Islet of Langerhans (tissue), 1 donor: ENCODE measurements at regions not wholly inside any gene's neighbourhood (a gene's known extent, or its start where the extent isn't known, plus 50 kb on each side); places are given as distances from the start of the nearest gene placed in this dataset.

Experiments used
- FAIRE-seq: peaks from one replicate; lab custom pipeline; 2011; peaks lifted over from hg19 to GRCh38; lab: Jason Lieb, UNC

- FAIRE-seq = no peak
Measured at GRCh38 chr7:46809886-46810285, 772.0 kb downstream of the TNS3 start.

GRCh38 chr7:46806856-46807255 is 775.1 kb downstream of the TNS3 start:
- no peak for FAIRE-seq

- no peak for FAIRE-seq
Measured at GRCh38 chr7:46802479-46802878, 779.4 kb downstream of the TNS3 start.

- no peak for FAIRE-seq
Measured at GRCh38 chr7:46791188-46791587, 790.7 kb downstream of the TNS3 start.

- FAIRE-seq = no peak
Measured at GRCh38 chr7:46786995-46787394, 794.9 kb downstream of the TNS3 start.

- no peak for FAIRE-seq
Measured at GRCh38 chr7:46786221-46786954, 795.5 kb downstream of the TNS3 start.

GRCh38 chr7:46784732-46785131 is 797.2 kb downstream of the TNS3 start:
- no peak for FAIRE-seq

GRCh38 chr7:46781901-46782439 is 799.9 kb downstream of the TNS3 start:
- no peak for FAIRE-seq

- no peak for FAIRE-seq
Measured at GRCh38 chr7:46776790-46777189, 805.1 kb downstream of the TNS3 start.

GRCh38 chr7:46775776-46776175 is 806.1 kb downstream of the TNS3 start:
- FAIRE-seq = no peak

GRCh38 chr7:46775020-46775419 is 806.9 kb downstream of the TNS3 start:
- no peak for FAIRE-seq

- no peak for FAIRE-seq
Measured at GRCh38 chr7:46774515-46774914, 807.4 kb downstream of the TNS3 start.

GRCh38 chr7:46772776-46773175 is 809.1 kb downstream of the TNS3 start:
- FAIRE-seq = no peak

GRCh38 chr7:46767071-46767470 is 814.8 kb downstream of the TNS3 start:
- FAIRE-seq = no peak

GRCh38 chr7:46764100-46764936 is 817.6 kb downstream of the TNS3 start:
- peak; percentile 38 for FAIRE-seq

- FAIRE-seq = no peak
Measured at GRCh38 chr7:46763344-46763743, 818.6 kb downstream of the TNS3 start.

GRCh38 chr7:46759711-46760480 is 822.0 kb downstream of the TNS3 start:
- FAIRE-seq = no peak

- no peak for FAIRE-seq
Measured at GRCh38 chr7:46756996-46757395, 824.9 kb downstream of the TNS3 start.

- no peak for FAIRE-seq
Measured at GRCh38 chr7:46756256-46756655, 825.7 kb downstream of the TNS3 start.

- FAIRE-seq = no peak
Measured at GRCh38 chr7:46755120-46756034, 826.5 kb downstream of the TNS3 start.

- FAIRE-seq = no peak
Measured at GRCh38 chr7:46754140-46754720, 827.7 kb downstream of the TNS3 start.
